GM12872 (cell line): ENCODE measurements at regions not wholly inside any gene's neighbourhood (a gene's known extent, or its start where the extent isn't known, plus 50 kb on each side); places are given as distances from the start of the nearest gene placed in this dataset.

Experiments used
- CTCF ChIP-seq: IDR thresholded peaks from 3 replicates; pipeline ENCODE4 v1.5.1; 2011; ENCODE audit warnings: low read depth, mild to moderate bottlenecking, low read length, moderate library complexity; ENCODE audit not compliant: insufficient read depth

DNA sequence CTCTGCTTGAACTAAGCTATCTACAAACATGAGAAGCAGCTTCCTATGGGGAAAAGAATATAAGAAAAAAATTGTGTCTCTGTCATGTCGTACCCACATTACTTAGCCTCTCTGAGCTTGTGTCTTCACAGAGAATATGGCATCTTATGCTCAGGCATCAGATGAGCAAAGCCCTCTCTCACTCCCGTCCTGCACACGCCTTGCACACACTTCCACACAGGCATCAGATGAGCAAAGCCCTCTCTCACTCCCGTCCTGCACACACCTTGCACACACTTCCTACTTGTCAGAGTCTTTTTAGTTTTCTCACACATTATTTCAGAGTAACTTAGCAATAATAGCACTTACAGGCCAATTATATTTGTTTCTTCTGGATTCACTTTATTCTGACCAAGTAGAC lies 79.0 kb upstream of the DUSP22 start:
- no peak for TF ChIP-seq CTCF

DNA sequence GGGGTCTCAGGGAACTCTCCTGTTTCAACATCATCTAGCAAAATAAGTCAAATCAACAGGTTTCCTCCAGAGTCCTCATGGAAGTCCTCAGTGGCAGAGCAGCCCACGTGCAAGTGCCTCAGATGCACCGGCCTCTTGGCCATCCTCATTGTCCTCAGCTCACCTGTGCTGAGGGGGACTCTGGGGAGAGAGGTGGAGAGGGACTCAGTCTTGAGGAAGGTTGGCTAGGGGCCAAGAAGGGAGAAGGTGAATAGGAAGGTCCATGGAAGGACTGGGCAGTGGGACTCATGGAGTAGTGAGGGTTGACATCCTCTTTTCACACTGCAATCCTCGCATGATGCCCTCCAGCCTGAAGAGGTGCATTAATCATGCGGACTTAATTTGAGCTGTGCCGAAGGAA lies 77.9 kb upstream of the DUSP22 start:
- no peak for TF ChIP-seq CTCF

GRCh38 chr6:215335-216034 lies 76.8 kb upstream of the DUSP22 start:
- TF ChIP-seq CTCF = no peak

GRCh38 chr6:217048-217659 lies 75.1 kb upstream of the DUSP22 start:
- TF ChIP-seq CTCF = peak; percentile 96

GRCh38 chr6:218153-219018 lies 73.9 kb upstream of the DUSP22 start:
- peak; percentile 38; the same call in 1 of the 3 replicates for TF ChIP-seq CTCF

GRCh38 chr6:219019-219570 lies 73.2 kb upstream of the DUSP22 start:
- no peak for TF ChIP-seq CTCF

- no peak for TF ChIP-seq CTCF
These were observed 72.6 kb upstream of the DUSP22 start for GRCh38 chr6:219641-220198.
